Breast epithelium (tissue), 4 donors: ENCODE measurements at regions not wholly inside any gene's neighbourhood (a gene's known extent, or its start where the extent isn't known, plus 50 kb on each side); places are given as distances from the start of the nearest gene placed in this dataset.
"Not testable (repeated sequence)": the region's sequence is repeated elsewhere in the genome, so short reads cannot be mapped to it uniquely, and the experiment has no call there.

Experiments
- DNase-seq, 2 donors: peaks; one replicate each; pipeline ENCODE4 v3.0.0-alpha.2; 2019; ENCODE audit warnings: low spot score in 2 of 2
- H3K27ac ChIP-seq, 2 donors: fragments of 200-600 bp; sonication (generic) in 1 of 2; one replicate each; pipeline ENCODE4 v1.5.1; 2016 to 2019; ENCODE audit warnings: mild to moderate bottlenecking in 1 of 2
- H3K27me3 ChIP-seq, 2 donors: fragments of 200-600 bp; sonication (generic) in 1 of 2; one replicate each; pipeline versions ENCODE4 v1.5.1 to v1.6.0; 2017 to 2019; ENCODE audit warnings: control low read depth in 1 of 2, mild to moderate bottlenecking in 1 of 2
- H3K36me3 ChIP-seq: fragments of 200-600 bp; one replicate; pipeline ENCODE4 v1.5.1; 2019
- H3K4me1 ChIP-seq, 2 donors: fragments of 200-600 bp; sonication (generic); one replicate each; pipeline ENCODE4 v1.5.1; 2016 to 2019; ENCODE audit warnings: control low read depth in 1 of 2
- H3K4me3 ChIP-seq, 3 donors: fragments of 200-600 bp; sonication (generic); 1 replicate in 2 of 3; 2 replicates in 1 of 3; pipeline ENCODE4 v1.5.1; 2016 to 2019; ENCODE audit warnings: mild to moderate bottlenecking in 3 of 3, moderate library complexity in 2 of 3
- H3K9me3 ChIP-seq, 2 donors: fragments of 200-600 bp; sonication (generic) in 1 of 2; one replicate each; pipeline ENCODE4 v1.5.1; 2016 to 2019; ENCODE audit warnings: control low read depth in 1 of 2
- POLR2A ChIP-seq: fragments of 450-650 bp; IDR thresholded peaks from one replicate; pipeline ENCODE4 v1.6.1; 2016; ENCODE audit warnings: antibody characterized with exemption, mild to moderate bottlenecking, moderate library complexity
- POLR2AphosphoS5 ChIP-seq, 3 donors: sonication (generic); formaldehyde crosslinking; IDR thresholded peaks; one replicate each; pipeline ENCODE4 v1.6.1; 2017; ENCODE audit warnings: antibody characterized with exemption in 3 of 3
- intact Hi-C: fragments of 100-400 bp; cut with DNase I; formaldehyde crosslinking; loops from one replicate; pipeline ENCODE4 v1.15.1; 2023; ENCODE audit warnings: low total_unique reads
- TF ChIP-seq, protein P1 (sequence below), 3 donors: fragments of 450-650 bp; IDR thresholded peaks; one replicate each; pipeline ENCODE4 v1.5.1; 2016 to 2017; ENCODE audit warnings: antibody characterized with exemption in 3 of 3, mild to moderate bottlenecking in 3 of 3, moderate library complexity in 3 of 3

- no peak for DNase-seq
- H3K4me3 ChIP-seq, result no peak overlapping the region
- TF ChIP-seq POLR2AphosphoS5 (IDR thresholded peaks at IDR 0.05), result no peak
- TF ChIP-seq POLR2A, result no peak
- TF ChIP-seq, protein P1, sequence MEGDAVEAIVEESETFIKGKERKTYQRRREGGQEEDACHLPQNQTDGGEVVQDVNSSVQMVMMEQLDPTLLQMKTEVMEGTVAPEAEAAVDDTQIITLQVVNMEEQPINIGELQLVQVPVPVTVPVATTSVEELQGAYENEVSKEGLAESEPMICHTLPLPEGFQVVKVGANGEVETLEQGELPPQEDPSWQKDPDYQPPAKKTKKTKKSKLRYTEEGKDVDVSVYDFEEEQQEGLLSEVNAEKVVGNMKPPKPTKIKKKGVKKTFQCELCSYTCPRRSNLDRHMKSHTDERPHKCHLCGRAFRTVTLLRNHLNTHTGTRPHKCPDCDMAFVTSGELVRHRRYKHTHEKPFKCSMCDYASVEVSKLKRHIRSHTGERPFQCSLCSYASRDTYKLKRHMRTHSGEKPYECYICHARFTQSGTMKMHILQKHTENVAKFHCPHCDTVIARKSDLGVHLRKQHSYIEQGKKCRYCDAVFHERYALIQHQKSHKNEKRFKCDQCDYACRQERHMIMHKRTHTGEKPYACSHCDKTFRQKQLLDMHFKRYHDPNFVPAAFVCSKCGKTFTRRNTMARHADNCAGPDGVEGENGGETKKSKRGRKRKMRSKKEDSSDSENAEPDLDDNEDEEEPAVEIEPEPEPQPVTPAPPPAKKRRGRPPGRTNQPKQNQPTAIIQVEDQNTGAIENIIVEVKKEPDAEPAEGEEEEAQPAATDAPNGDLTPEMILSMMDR (IDR thresholded peaks at IDR 0.05), result no peak
- no peaks in the 10 kb centered on the region for H3K4me1 ChIP-seq
- intact Hi-C loops, result no loop called here
- no peaks in the 10 kb centered on the region for H3K27me3 ChIP-seq
- no peaks in the 10 kb centered on the region for H3K36me3 ChIP-seq
- H3K9me3 ChIP-seq, result no peaks in the 10 kb centered on the region
- no peak overlapping the region for H3K27ac ChIP-seq
Observed at GRCh38 chr14:89470401-89470800, 53.4 kb upstream of the FOXN3 start.

GRCh38 chr14:89469210-89470198, 52.5 kb upstream of the FOXN3 start:
- H3K36me3 ChIP-seq, result no peaks in the 10 kb centered on the region
- DNase-seq, result no peak
- H3K4me3 ChIP-seq, result no peak overlapping the region
- H3K27ac ChIP-seq, result no peak overlapping the region
- TF ChIP-seq POLR2A, result no peak
- no peak for TF ChIP-seq POLR2AphosphoS5 (IDR thresholded peaks at IDR 0.05)
- TF ChIP-seq, protein P1 (IDR thresholded peaks at IDR 0.05), result no peak
- no peaks in the 10 kb centered on the region for H3K27me3 ChIP-seq
- H3K9me3 ChIP-seq, result no peaks in the 10 kb centered on the region
- H3K4me1 ChIP-seq, result no peaks in the 10 kb centered on the region
- intact Hi-C loops, result loop anchor here (10.0 kb wide), 1 partner anchor 1715 kb away; no protein-coding TSS in a partner anchor

- H3K9me3 ChIP-seq, result no peaks in the 10 kb centered on the region
- TF ChIP-seq POLR2A (no peak), POLR2AphosphoS5 (IDR thresholded peaks at IDR 0.05) (no peak)
- TF ChIP-seq, protein P1 (IDR thresholded peaks at IDR 0.05), result no peak
- DNase-seq, result no peak
- H3K4me3 ChIP-seq, result no peak overlapping the region
- intact Hi-C loops, result loop anchor here (10.0 kb wide), 1 partner anchor 1716 kb away; no protein-coding TSS in a partner anchor
- no peak overlapping the region for H3K27ac ChIP-seq
- H3K36me3 ChIP-seq, result no peaks in the 10 kb centered on the region
- no peaks in the 10 kb centered on the region for H3K27me3 ChIP-seq
- H3K4me1 ChIP-seq, result no peaks in the 10 kb centered on the region
Observed at GRCh38 chr14:89468566-89468965, 51.5 kb upstream of the FOXN3 start.

DNA sequence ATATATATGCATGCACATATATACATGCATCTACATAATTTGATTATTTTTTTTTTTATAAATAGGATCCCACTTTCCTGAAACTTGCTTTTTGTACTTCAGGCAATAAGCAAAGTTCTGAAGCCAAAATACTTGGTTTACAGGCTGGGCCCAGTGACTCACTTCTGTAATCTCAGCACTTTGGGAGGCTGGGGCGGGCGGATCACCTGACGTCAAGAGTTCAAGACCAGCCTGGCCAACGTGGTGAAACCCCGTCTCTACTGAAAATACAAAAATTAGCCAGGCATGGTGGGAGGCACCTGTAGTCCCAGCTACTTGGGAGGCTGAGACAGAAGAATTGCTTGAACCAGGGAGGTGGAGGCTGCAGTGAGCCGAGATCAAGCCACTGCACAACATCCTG, 51.0 kb upstream of the FOXN3 start:
- not testable (repeated sequence) for H3K4me1 ChIP-seq, H3K27ac ChIP-seq, H3K27me3 ChIP-seq, H3K36me3 ChIP-seq, H3K4me3 ChIP-seq, DNase-seq, H3K9me3 ChIP-seq
- intact Hi-C loops, result loop anchor here (10.0 kb wide), 1 partner anchor 1717 kb away; no protein-coding TSS in a partner anchor

- TF ChIP-seq, protein P1 (IDR thresholded peaks at IDR 0.05), result no peak
- TF ChIP-seq POLR2A (no peak), POLR2AphosphoS5 (IDR thresholded peaks at IDR 0.05) (no peak)
- no peaks in the 10 kb centered on the region for H3K27me3 ChIP-seq
- no peaks in the 10 kb centered on the region for H3K4me1 ChIP-seq
- no peaks in the 10 kb centered on the region for H3K36me3 ChIP-seq
- intact Hi-C loops, result loop anchor here (10.0 kb wide), 1 partner anchor 1718 kb away; no protein-coding TSS in a partner anchor
- H3K27ac ChIP-seq, result no peak overlapping the region
- no peak for DNase-seq
- no peak overlapping the region for H3K4me3 ChIP-seq
- no peaks in the 10 kb centered on the region for H3K9me3 ChIP-seq
Observed at GRCh38 chr14:89466944-89467343, 49.9 kb upstream of the FOXN3 start.
